ENCODE measurements at regions not wholly inside any gene's neighbourhood (a gene's known extent, or its start where the extent isn't known, plus 50 kb on each side); places are given as distances from the start of the nearest gene placed in this dataset.

DNA sequence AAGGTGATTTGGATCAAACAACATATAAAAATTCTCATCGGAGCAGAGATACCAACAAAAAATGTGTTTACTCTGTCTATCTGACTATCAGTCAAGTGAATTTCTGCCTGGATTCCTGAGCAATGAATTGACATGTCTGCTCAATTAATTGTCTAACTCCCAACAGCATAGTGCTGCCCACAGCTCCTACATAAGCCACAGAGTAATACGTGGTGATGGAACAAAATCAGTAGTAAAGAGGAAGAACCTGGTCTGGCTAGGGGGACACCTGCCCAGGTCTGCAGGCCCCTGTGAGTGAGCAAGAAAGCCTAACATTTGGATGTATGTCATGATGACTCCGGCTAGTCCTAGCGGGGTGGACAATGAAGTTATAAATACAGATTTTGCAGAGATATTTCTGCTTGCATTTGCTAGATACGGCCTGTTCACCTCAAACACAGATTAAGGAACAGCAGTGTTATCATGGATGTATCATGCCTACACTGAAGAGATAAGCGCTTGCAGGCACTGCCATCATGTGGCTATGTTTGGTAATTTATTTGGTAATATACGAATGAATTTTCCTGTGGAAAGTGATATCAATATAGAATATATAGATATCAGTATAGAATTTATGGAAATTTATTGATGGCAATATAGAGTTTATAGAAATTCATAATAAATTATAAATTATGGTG is 69.6 kb upstream of the LRRC8B start:
- TF ChIP-seq, protein P1, sequence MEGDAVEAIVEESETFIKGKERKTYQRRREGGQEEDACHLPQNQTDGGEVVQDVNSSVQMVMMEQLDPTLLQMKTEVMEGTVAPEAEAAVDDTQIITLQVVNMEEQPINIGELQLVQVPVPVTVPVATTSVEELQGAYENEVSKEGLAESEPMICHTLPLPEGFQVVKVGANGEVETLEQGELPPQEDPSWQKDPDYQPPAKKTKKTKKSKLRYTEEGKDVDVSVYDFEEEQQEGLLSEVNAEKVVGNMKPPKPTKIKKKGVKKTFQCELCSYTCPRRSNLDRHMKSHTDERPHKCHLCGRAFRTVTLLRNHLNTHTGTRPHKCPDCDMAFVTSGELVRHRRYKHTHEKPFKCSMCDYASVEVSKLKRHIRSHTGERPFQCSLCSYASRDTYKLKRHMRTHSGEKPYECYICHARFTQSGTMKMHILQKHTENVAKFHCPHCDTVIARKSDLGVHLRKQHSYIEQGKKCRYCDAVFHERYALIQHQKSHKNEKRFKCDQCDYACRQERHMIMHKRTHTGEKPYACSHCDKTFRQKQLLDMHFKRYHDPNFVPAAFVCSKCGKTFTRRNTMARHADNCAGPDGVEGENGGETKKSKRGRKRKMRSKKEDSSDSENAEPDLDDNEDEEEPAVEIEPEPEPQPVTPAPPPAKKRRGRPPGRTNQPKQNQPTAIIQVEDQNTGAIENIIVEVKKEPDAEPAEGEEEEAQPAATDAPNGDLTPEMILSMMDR (IDR thresholded peaks at IDR 0.05; ENCODE audit: low read depth, low read length, poor library complexity, severe bottlenecking): peak; percentile 39
- TF ChIP-seq EZH2phosphoT487 (IDR thresholded peaks at IDR 0.05; ENCODE audit: borderline replicate concordance, low read length): no peak

Data from DOHH2 (cell line).